K562 (cell line): ENCODE measurements at regions not wholly inside any gene's neighbourhood (a gene's known extent, or its start where the extent isn't known, plus 50 kb on each side); places are given as distances from the start of the nearest gene placed in this dataset.

Experiments used
- ATAC-seq: fragments of 200-7000 bp; cut with Tn5 transposase; 3 replicates; pipeline ENCODE4 v1.9.1; 2020; ENCODE audit warnings: moderate library complexity
- BruUV-seq: library from RNA; stranded (reverse); fragments of 400-500 nt; replicated peaks from 2 replicates; lab custom pipeline; 2021; lab: Mats Ljungman, UMichigan
- CTCF ChIA-PET: fragments of 300-600 bp; formaldehyde crosslinking; extraction: SDS; loops from one replicate; lab custom pipeline; 2021; ENCODE audit warnings: low intra/inter-chr PET ratio; lab: Yijun Ruan, JAX
- POLR2A ChIA-PET: fragments of 300-600, 350-650 bp; sonication (Branson Sonifier 250); formaldehyde crosslinking; extraction: SDS; loops from one replicate; lab custom pipeline; 2021; ENCODE audit warnings: antibody characterized with exemption, inconsistent platforms; lab: Yijun Ruan, JAX
- DNase-seq, 4 experiments: peaks; one replicate each; pipeline versions ENCODE4 v3.0.0 to v3.0.0-alpha.2; 2011 to 2018; ENCODE audit warnings: low spot score in 3 of 4, mixed read lengths in 3 of 4; ENCODE audit errors: extremely low read depth in 1 of 4
- FAIRE-seq: peaks from 2 replicates; lab custom pipeline; 2011; peaks lifted over from hg19 to GRCh38; lab: Jason Lieb, UNC
- H2AFZ ChIP-seq: 2 replicates; pipeline ENCODE4 v1.6.0; 2011; ENCODE audit warnings: low read depth, low read length, control low read depth, inconsistent platforms
- H3K27ac ChIP-seq: fragments of 200-600 bp; 3 replicates; pipeline ENCODE4 v1.8.0; 2011; ENCODE audit warnings: low read depth, mild to moderate bottlenecking, control low read depth, inconsistent platforms, low read length, moderate library complexity, mixed read lengths; ENCODE audit errors: extremely low read depth
- H3K27me3 ChIP-seq, 2 experiments: fragments of 300-600 bp in 1 of 2; 2 replicates in 1 of 2; 3 replicates in 1 of 2; pipeline versions ENCODE4 v1.6.0 to v1.8.0; 2011; ENCODE audit warnings: inconsistent platforms in 2 of 2, low read length in 2 of 2, mild to moderate bottlenecking in 1 of 2, mixed read lengths in 1 of 2, moderate library complexity in 1 of 2; ENCODE audit not compliant: control insufficient read depth in 2 of 2, insufficient read depth in 2 of 2
- H3K36me3 ChIP-seq: fragments of 300-600 bp; 3 replicates; pipeline ENCODE4 v1.8.0; 2011; ENCODE audit warnings: mild to moderate bottlenecking, low read length, inconsistent platforms; ENCODE audit not compliant: control insufficient read depth, insufficient read depth
- H3K4me1 ChIP-seq, 2 experiments: fragments of 200-600 bp in 1 of 2; replicated peaks in 1 of 2; 2 replicates in 1 of 2; 3 replicates in 1 of 2; pipeline versions ENCODE4 v1.5.1 to v1.8.0; 2011; ENCODE audit warnings: inconsistent platforms in 2 of 2, low read length in 2 of 2, mild to moderate bottlenecking in 1 of 2, mixed read lengths in 1 of 2, moderate library complexity in 1 of 2; ENCODE audit not compliant: control insufficient read depth in 2 of 2, insufficient read depth in 2 of 2
- H3K4me2 ChIP-seq: 2 replicates; pipeline ENCODE4 v1.6.1; 2011; ENCODE audit warnings: low read length, control low read depth, inconsistent platforms, mixed read lengths; ENCODE audit not compliant: insufficient read depth
- H3K4me3 ChIP-seq: fragments of 200-600 bp; sonication (generic), shearing (Covaris generic); 2 replicates; pipeline ENCODE4 v1.5.1; 2016; ENCODE audit warnings: control low read depth, inconsistent platforms
- H3K79me2 ChIP-seq: fragments of 200-600 bp; 3 replicates; pipeline ENCODE4 v1.8.0; 2011; ENCODE audit warnings: low read length, inconsistent platforms; ENCODE audit not compliant: control insufficient read depth, insufficient read depth
- H3K9ac ChIP-seq, 2 experiments: 2 replicates each; pipeline versions ENCODE4 v1.6.0 to v1.6.1; 2011; ENCODE audit warnings: low read depth in 2 of 2, low read length in 2 of 2, control low read depth in 1 of 2, inconsistent platforms in 1 of 2, mild to moderate bottlenecking in 1 of 2, mixed read lengths in 1 of 2; ENCODE audit not compliant: insufficient read depth in 1 of 2
- H3K9me1 ChIP-seq: one replicate; pipeline ENCODE4 v1.6.0; 2011; ENCODE audit warnings: inconsistent platforms, mild to moderate bottlenecking, low read length, moderate library complexity; ENCODE audit not compliant: control insufficient read depth, insufficient read depth
- H3K9me3 ChIP-seq: replicated peaks from 2 replicates; pipeline ENCODE4 v1.5.1; 2011; ENCODE audit warnings: low read depth, low read length, inconsistent platforms; ENCODE audit not compliant: control insufficient read depth, insufficient read depth
- H4K20me1 ChIP-seq: replicated peaks from 2 replicates; pipeline ENCODE4 v1.6.1; 2011; ENCODE audit warnings: low read length, inconsistent platforms, mixed read lengths; ENCODE audit not compliant: control insufficient read depth, insufficient read depth
- ARHGAP35 ChIP-seq: fragments of 450-650 bp; IDR thresholded peaks from 2 replicates; pipeline ENCODE4 v1.6.1; 2018; ENCODE audit not compliant: partially characterized antibody
- ARID4B ChIP-seq: sonication (generic); formaldehyde crosslinking; IDR thresholded peaks from 2 replicates; pipeline ENCODE4 v1.8.0; 2022; ENCODE audit warnings: mild to moderate bottlenecking, missing genetic modification reagents
- HCFC1 ChIP-seq: IDR thresholded peaks from 2 replicates; pipeline ENCODE4 v1.6.1; 2012; ENCODE audit warnings: low read depth, low read length, improper control_type of control experiment
- KHSRP ChIP-seq: fragments of 450-650 bp; IDR thresholded peaks from 2 replicates; pipeline ENCODE4 v1.6.1; 2017
- MECOM ChIP-seq: fragments of 250-450 bp; sonication (Bioruptor Pico); IDR thresholded peaks from 2 replicates; pipeline ENCODE4 v1.8.0; 2022; ENCODE audit warnings: inconsistent platforms
- MEIS2 ChIP-seq: fragments of 450-650 bp; IDR thresholded peaks from 2 replicates; pipeline ENCODE4 v1.6.1; 2014; ENCODE audit warnings: mild to moderate bottlenecking; ENCODE audit not compliant: partially characterized antibody
- MTF1 ChIP-seq: fragments of 250-450 bp; sonication (Bioruptor Pico); IDR thresholded peaks from 2 replicates; pipeline ENCODE4 v1.9.0; 2021; ENCODE audit warnings: moderate library complexity, mild to moderate bottlenecking, inconsistent platforms, borderline replicate concordance
- PHB ChIP-seq: fragments of 250-450 bp; sonication (Bioruptor Pico); IDR thresholded peaks from 2 replicates; pipeline ENCODE4 v1.5.0; 2021
- POLR2AphosphoS5 ChIP-seq: IDR thresholded peaks from 2 replicates; pipeline ENCODE4 v1.6.1; 2011; ENCODE audit warnings: mild to moderate bottlenecking, low read depth, low read length, moderate library complexity; ENCODE audit not compliant: control insufficient read depth, insufficient read depth
- POLR2H ChIP-seq: IDR thresholded peaks from 2 replicates; pipeline ENCODE4 v1.6.1; 2016; ENCODE audit warnings: missing genetic modification characterization, low read depth, mild to moderate bottlenecking, control low read depth, missing compliant biosample characterization, moderate library complexity
- RFX1 ChIP-seq: fragments of 450-650 bp; IDR thresholded peaks from 2 replicates; pipeline ENCODE4 v1.6.1; 2016; ENCODE audit warnings: mild to moderate bottlenecking, moderate library complexity
- SIRT6 ChIP-seq: IDR thresholded peaks from one replicate; pipeline ENCODE4 v1.6.1; 2012; ENCODE audit warnings: low read depth, mild to moderate bottlenecking, control low read depth, inconsistent platforms, low read length, moderate library complexity
- U2AF2 ChIP-seq: fragments of 200-400 bp; formaldehyde crosslinking; optimal IDR thresholded peaks from 2 replicates; pipeline ENCODE3; 2017; ENCODE audit warnings: low read depth, mild to moderate bottlenecking, low read length
- ZNF764 ChIP-seq: fragments of 250-450 bp; sonication (Bioruptor Pico); IDR thresholded peaks from 2 replicates; pipeline ENCODE4 v1.4.0; 2020; ENCODE audit warnings: low read depth, mild to moderate bottlenecking, moderate library complexity
- WGBS: fragments of 100-300 bp; shearing (Covaris generic); methylation state at CpG from one replicate; pipeline ENCODE4 v1.1.6; 2016; ENCODE audit warnings: low coverage, mixed read lengths; ENCODE audit not compliant: insufficient coverage; ENCODE audit errors: missing lambda C conversion rate; 5-methylcytosine and 5-hydroxymethylcytosine counted together
- in situ Hi-C: fragments of 300-500 bp; cut with MboI; formaldehyde crosslinking; loops from 4 replicates; pipeline ENCODE4 v1.15.0; 2018; ENCODE audit warnings: inconsistent platforms, mixed read lengths
- intact Hi-C: fragments of 100-400 bp; cut with micrococcal nuclease; formaldehyde crosslinking; loops from 2 replicates; pipeline ENCODE4 v1.14.2; 2022
- TF ChIP-seq, protein P1 (sequence below): conservative IDR thresholded peaks from 2 replicates; pipeline ENCODE4 v1.6.1; 2011; ENCODE audit warnings: low read depth, mild to moderate bottlenecking, low read length; ENCODE audit not compliant: control insufficient read depth

DNA sequence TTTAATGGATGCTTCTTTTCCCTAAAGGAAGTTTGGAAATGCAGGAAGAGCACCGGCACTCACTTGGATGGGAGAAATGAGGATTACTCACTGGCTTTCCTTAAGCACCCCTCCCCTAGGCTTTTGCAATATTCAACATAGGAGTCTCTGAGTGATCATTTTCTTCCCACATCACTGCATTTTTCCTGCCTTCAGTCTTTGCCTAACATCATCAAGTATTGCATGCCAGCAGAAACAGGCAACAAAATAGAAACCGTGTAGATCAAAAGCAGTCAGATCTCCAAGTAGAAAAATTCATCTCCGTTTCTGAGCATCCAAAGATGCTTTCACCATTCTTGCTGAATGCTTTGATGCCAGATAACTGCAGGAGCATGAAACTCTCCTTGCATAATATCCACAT is 119.9 kb downstream of the ADCYAP1R1 start:
- no peak for ATAC-seq
- H3K4me1 ChIP-seq = no peaks in the 10 kb centered on the region; a peak in 1 of 5 replicates
- no TSS peak for BruUV-seq
- no peak for DNase-seq
- H2AFZ ChIP-seq = no peak overlapping the region
- FAIRE-seq = no peak
- no peak overlapping the region for H3K4me3 ChIP-seq
- 0% methylated on average over 3 of the region's 3 CpGs for WGBS
- no peak for TF ChIP-seq RFX1
- no peak for TF ChIP-seq ARHGAP35
- TF ChIP-seq MTF1 (CRISPR knock-in tag) = no peak
- no peak for TF ChIP-seq HCFC1
- TF ChIP-seq ARID4B (CRISPR knock-in tag) = no peak
- TF ChIP-seq POLR2H (tag) = no peak
- TF ChIP-seq, protein P1, sequence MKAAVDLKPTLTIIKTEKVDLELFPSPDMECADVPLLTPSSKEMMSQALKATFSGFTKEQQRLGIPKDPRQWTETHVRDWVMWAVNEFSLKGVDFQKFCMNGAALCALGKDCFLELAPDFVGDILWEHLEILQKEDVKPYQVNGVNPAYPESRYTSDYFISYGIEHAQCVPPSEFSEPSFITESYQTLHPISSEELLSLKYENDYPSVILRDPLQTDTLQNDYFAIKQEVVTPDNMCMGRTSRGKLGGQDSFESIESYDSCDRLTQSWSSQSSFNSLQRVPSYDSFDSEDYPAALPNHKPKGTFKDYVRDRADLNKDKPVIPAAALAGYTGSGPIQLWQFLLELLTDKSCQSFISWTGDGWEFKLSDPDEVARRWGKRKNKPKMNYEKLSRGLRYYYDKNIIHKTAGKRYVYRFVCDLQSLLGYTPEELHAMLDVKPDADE = no peak
- TF ChIP-seq U2AF2 = no peak
- no peak for TF ChIP-seq POLR2AphosphoS5
- no peak for TF ChIP-seq KHSRP
- TF ChIP-seq MEIS2 = no peak
- no peak for TF ChIP-seq ZNF764 (CRISPR knock-in tag)
- TF ChIP-seq PHB = no peak
- TF ChIP-seq MECOM (CRISPR knock-in tag) = no peak
- no peak for TF ChIP-seq SIRT6
- in situ Hi-C loops = no loop called here
- H3K4me2 ChIP-seq = no peak overlapping the region
- no peaks in the 10 kb centered on the region for H4K20me1 ChIP-seq
- H3K79me2 ChIP-seq = no peaks in the 10 kb centered on the region
- POLR2A ChIA-PET = no interaction called here
- no peak overlapping the region for H3K27ac ChIP-seq
- no peaks in the 10 kb centered on the region for H3K27me3 ChIP-seq
- CTCF ChIA-PET = no interaction called here
- H3K9me1 ChIP-seq = no peaks in the 10 kb centered on the region
- intact Hi-C loops = no loop called here
- H3K9me3 ChIP-seq = no peaks in the 10 kb centered on the region
- H3K9ac ChIP-seq = no peak overlapping the region
- no peaks in the 10 kb centered on the region for H3K36me3 ChIP-seq
